ENCODE measurements at regions not wholly inside any gene's neighbourhood (a gene's known extent, or its start where the extent isn't known, plus 50 kb on each side); places are given as distances from the start of the nearest gene placed in this dataset.

- Histone ChIP-seq H2AFZ (ENCODE audit: low read depth, low read length) (no peak overlapping the region), H3K4me2 (ENCODE audit: insufficient read depth, low read length) (no peak overlapping the region), H3K36me3 (ENCODE audit: control insufficient read depth, insufficient read depth, low read length) (no peaks in the 10 kb centered on the region), H3K9me1 (ENCODE audit: control insufficient read depth, insufficient read depth, low read length) (no peaks in the 10 kb centered on the region), H3K9ac (ENCODE audit: insufficient read depth in 1 of 2, low read depth in 2 of 2, low read length in 2 of 2) (no peak overlapping the region), H3K9me3 (replicated peaks; ENCODE audit: control insufficient read depth, insufficient read depth, low read depth, low read length) (no peaks in the 10 kb centered on the region), H4K20me1 (replicated peaks; ENCODE audit: control insufficient read depth, insufficient read depth, low read length) (no peaks in the 10 kb centered on the region), H3K79me2 (ENCODE audit: control insufficient read depth, insufficient read depth, low read length) (no peaks in the 10 kb centered on the region), H3K27me3 (ENCODE audit: control insufficient read depth in 2 of 2, insufficient read depth in 2 of 2, low read length in 2 of 2) (no peaks in the 10 kb centered on the region), H3K27ac (ENCODE audit: extremely low read depth, low read depth, low read length) (no peak overlapping the region), H3K4me3 (no peak overlapping the region), H3K4me1 (replicated peaks in 1 of 2; ENCODE audit: control insufficient read depth in 2 of 2, insufficient read depth in 2 of 2, low read length in 2 of 2) (no peaks in the 10 kb centered on the region)
- ATAC-seq (no peak), FAIRE-seq (no peak), DNase-seq (ENCODE audit: extremely low read depth in 1 of 4, low spot score in 3 of 4) (no peak)
- TF ChIP-seq FOXJ2 (tag; IDR thresholded peaks at IDR 0.05), result no peak
- WGBS (ENCODE audit: insufficient coverage, low coverage, missing lambda C conversion rate), result 4% methylated on average over 4 of the region's 4 CpGs
- in situ Hi-C loops (cut with MboI), result no loop called here
- ChIA-PET CTCF (ENCODE audit: low intra/inter-chr PET ratio) (no interaction called here), POLR2A (interaction anchor here (0.5 to 1.7 kb wide), 2 partner anchors 10 to 556 kb away, joined by 3 read pairs; no protein-coding TSS in a partner anchor)
- BruUV-seq (replicated peaks), result no TSS peak
- intact Hi-C loops (cut with micrococcal nuclease), result no loop called here
Measured at GRCh38 chr4:173669460-173670179, 139.6 kb upstream of the HAND2 start.

DNA sequence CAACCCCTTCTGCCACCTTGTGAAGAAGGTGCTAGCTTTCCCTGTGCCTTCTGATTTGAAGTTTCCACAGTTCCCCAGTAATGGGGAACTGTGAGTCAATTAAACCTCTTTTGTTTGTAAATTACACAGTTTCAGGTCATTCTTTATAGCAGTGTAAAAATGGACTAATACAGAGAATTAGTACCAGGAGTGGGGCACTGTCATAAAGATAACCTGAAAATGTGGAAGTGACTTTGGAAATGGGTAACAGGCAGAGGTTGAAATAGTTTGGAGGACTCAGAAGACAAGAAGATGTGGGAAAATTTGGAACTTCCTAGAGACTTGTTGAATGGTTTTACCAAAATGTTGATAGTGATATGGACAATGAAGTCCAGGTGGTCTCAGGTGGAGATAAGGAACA, 131.0 kb upstream of the HAND2 start:
- no peaks in the 10 kb centered on the region for H3K4me1 ChIP-seq (replicated peaks in 1 of 2; ENCODE audit: control insufficient read depth in 2 of 2, insufficient read depth in 2 of 2, low read length in 2 of 2)
- ChIA-PET POLR2A (interaction anchor here (1.6 kb wide), 1 partner anchor 11 kb away, joined by 3 read pairs; no protein-coding TSS in a partner anchor), CTCF (ENCODE audit: low intra/inter-chr PET ratio) (no interaction called here)
- ATAC-seq (no peak), DNase-seq (ENCODE audit: extremely low read depth in 1 of 4, low spot score in 3 of 4) (no peak), FAIRE-seq (no peak)
- in situ Hi-C loops (cut with MboI) (no loop called here), intact Hi-C loops (cut with micrococcal nuclease) (no loop called here)
- no peak overlapping the region for H3K9ac ChIP-seq (ENCODE audit: insufficient read depth in 1 of 2, low read depth in 2 of 2, low read length in 2 of 2)
- no peak overlapping the region for H2AFZ ChIP-seq (ENCODE audit: low read depth, low read length)
- H3K9me1 ChIP-seq (ENCODE audit: control insufficient read depth, insufficient read depth, low read length), result no peaks in the 10 kb centered on the region
- H3K9me3 ChIP-seq (replicated peaks; ENCODE audit: control insufficient read depth, insufficient read depth, low read depth, low read length), result no peaks in the 10 kb centered on the region
- no peaks in the 10 kb centered on the region for H4K20me1 ChIP-seq (replicated peaks; ENCODE audit: control insufficient read depth, insufficient read depth, low read length)
- H3K36me3 ChIP-seq (ENCODE audit: control insufficient read depth, insufficient read depth, low read length), result no peaks in the 10 kb centered on the region
- TF ChIP-seq SMAD1 (IDR thresholded peaks at IDR 0.05; ENCODE audit: low read depth, low read length, partially characterized antibody) (no peak), ZNF707 (CRISPR knock-in tag; conservative IDR thresholded peaks at IDR 0.05) (peak; percentile 58)
- H3K79me2 ChIP-seq (ENCODE audit: control insufficient read depth, insufficient read depth, low read length), result no peaks in the 10 kb centered on the region
- no peak overlapping the region for H3K27ac ChIP-seq (ENCODE audit: extremely low read depth, low read depth, low read length)
- H3K4me2 ChIP-seq (ENCODE audit: insufficient read depth, low read length), result no peak overlapping the region
- no peaks in the 10 kb centered on the region for H3K27me3 ChIP-seq (ENCODE audit: control insufficient read depth in 2 of 2, insufficient read depth in 2 of 2, low read length in 2 of 2)
- no peak overlapping the region for H3K4me3 ChIP-seq
- no TSS peak for BruUV-seq (replicated peaks)

Data from K562 (cell line).